Upper lobe of left lung (tissue), 4 donors: ENCODE measurements at regions not wholly inside any gene's neighbourhood (a gene's known extent, or its start where the extent isn't known, plus 50 kb on each side); places are given as distances from the start of the nearest gene placed in this dataset.

Experiments used
- POLR2A ChIP-seq, 4 donors: fragments of 450-650 bp; IDR thresholded peaks; one replicate each; pipeline ENCODE4 v1.5.1; 2016 to 2017; ENCODE audit warnings: antibody characterized with exemption in 4 of 4, mild to moderate bottlenecking in 2 of 4
- POLR2AphosphoS5 ChIP-seq, 2 donors: sonication (generic); formaldehyde crosslinking; IDR thresholded peaks; one replicate each; pipeline ENCODE4 v1.5.1; 2017; ENCODE audit warnings: antibody characterized with exemption in 2 of 2
- TF ChIP-seq, protein P1 (sequence below), 6 experiments: fragments of 450-650 bp in 4 of 6; fragments of 200-600 bp in 2 of 6; sonication (generic) in 2 of 6; IDR thresholded peaks; one replicate each; pipeline ENCODE4 v1.5.1; 2016 to 2019; ENCODE audit warnings: antibody characterized with exemption in 6 of 6

GRCh38 chr12:98421316-98421715 lies 94.1 kb upstream of the TMPO start:
- TF ChIP-seq POLR2A (IDR thresholded peaks at IDR 0.05) (no peak), POLR2AphosphoS5 (IDR thresholded peaks at IDR 0.05) (no peak)
- TF ChIP-seq, protein P1, sequence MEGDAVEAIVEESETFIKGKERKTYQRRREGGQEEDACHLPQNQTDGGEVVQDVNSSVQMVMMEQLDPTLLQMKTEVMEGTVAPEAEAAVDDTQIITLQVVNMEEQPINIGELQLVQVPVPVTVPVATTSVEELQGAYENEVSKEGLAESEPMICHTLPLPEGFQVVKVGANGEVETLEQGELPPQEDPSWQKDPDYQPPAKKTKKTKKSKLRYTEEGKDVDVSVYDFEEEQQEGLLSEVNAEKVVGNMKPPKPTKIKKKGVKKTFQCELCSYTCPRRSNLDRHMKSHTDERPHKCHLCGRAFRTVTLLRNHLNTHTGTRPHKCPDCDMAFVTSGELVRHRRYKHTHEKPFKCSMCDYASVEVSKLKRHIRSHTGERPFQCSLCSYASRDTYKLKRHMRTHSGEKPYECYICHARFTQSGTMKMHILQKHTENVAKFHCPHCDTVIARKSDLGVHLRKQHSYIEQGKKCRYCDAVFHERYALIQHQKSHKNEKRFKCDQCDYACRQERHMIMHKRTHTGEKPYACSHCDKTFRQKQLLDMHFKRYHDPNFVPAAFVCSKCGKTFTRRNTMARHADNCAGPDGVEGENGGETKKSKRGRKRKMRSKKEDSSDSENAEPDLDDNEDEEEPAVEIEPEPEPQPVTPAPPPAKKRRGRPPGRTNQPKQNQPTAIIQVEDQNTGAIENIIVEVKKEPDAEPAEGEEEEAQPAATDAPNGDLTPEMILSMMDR (IDR thresholded peaks at IDR 0.05): no peak
